Lung (tissue), 11 donors: ENCODE measurements at regions not wholly inside any gene's neighbourhood (a gene's known extent, or its start where the extent isn't known, plus 50 kb on each side); places are given as distances from the start of the nearest gene placed in this dataset.
A peak's percentile ranks its signal among the peaks of the same experiment; 100 is the strongest.

ENCODE experiments used
- ATAC-seq: fragments of 200-7000 bp; cut with Tn5 transposase; one replicate; pipeline ENCODE4 v1.9.1; 2020; ENCODE audit warnings: moderate number of reproducible peaks; ENCODE audit not compliant: insufficient read depth, low FRiP score
- DNase-seq, 3 donors: peaks; one replicate each; pipeline ENCODE4 v3.0.0-alpha.2; 2013 to 2017
- H3K27ac ChIP-seq, 2 donors: one replicate each; pipeline ENCODE4 v1.5.1; 2013; ENCODE audit warnings: mild to moderate bottlenecking in 2 of 2, moderate library complexity in 2 of 2, control low read depth in 1 of 2, inconsistent platforms in 1 of 2, low read depth in 1 of 2, low read length in 1 of 2
- H3K27me3 ChIP-seq, 3 donors: one replicate each; pipeline ENCODE4 v1.5.1; 2013; ENCODE audit warnings: low read length in 2 of 3; ENCODE audit not compliant: control insufficient read depth in 3 of 3, insufficient read depth in 3 of 3
- H3K36me3 ChIP-seq, 4 donors: one replicate each; pipeline ENCODE4 v1.5.1; 2013; ENCODE audit warnings: low read length in 4 of 4, mild to moderate bottlenecking in 1 of 4, moderate library complexity in 1 of 4; ENCODE audit not compliant: control insufficient read depth in 4 of 4, insufficient read depth in 4 of 4
- H3K4me1 ChIP-seq, 5 donors: one replicate each; pipeline ENCODE4 v1.5.1; 2013; ENCODE audit warnings: low read length in 5 of 5, mild to moderate bottlenecking in 2 of 5, moderate library complexity in 1 of 5; ENCODE audit not compliant: control insufficient read depth in 5 of 5, insufficient read depth in 5 of 5
- H3K4me3 ChIP-seq: one replicate; pipeline ENCODE4 v1.5.1; 2013; ENCODE audit warnings: mild to moderate bottlenecking, control low read depth, moderate library complexity
- H3K9ac ChIP-seq, 2 donors: one replicate each; pipeline ENCODE4 v1.5.1; 2013; ENCODE audit warnings: low read length in 2 of 2, control low read depth in 1 of 2; ENCODE audit not compliant: insufficient read depth in 1 of 2
- H3K9me3 ChIP-seq, 4 donors: one replicate each; pipeline ENCODE4 v1.5.1; 2013; ENCODE audit warnings: low read length in 3 of 4, mild to moderate bottlenecking in 1 of 4, moderate library complexity in 1 of 4; ENCODE audit not compliant: control insufficient read depth in 4 of 4, insufficient read depth in 3 of 4
- WGBS, 2 donors: extraction: QIAGEN DNeasy Blood & Tissue Kit; methylation state at CpG; one replicate each; pipeline ENCODE4 v1.1.7; 2013; 5-methylcytosine and 5-hydroxymethylcytosine counted together
- TF ChIP-seq, protein P1 (sequence below): IDR thresholded peaks from 2 replicates; pipeline ENCODE4 v1.5.1; 2012; ENCODE audit warnings: mild to moderate bottlenecking; ENCODE audit errors: control extremely low read depth, extremely low read depth
- donor health status: control.
- donor health status: control.
- donor health status: Bipolar disorder and iron deficiency.
- donor health status: healthy.
- donor health status: DM: yes; HTN: yes; CAD: no.

DNA sequence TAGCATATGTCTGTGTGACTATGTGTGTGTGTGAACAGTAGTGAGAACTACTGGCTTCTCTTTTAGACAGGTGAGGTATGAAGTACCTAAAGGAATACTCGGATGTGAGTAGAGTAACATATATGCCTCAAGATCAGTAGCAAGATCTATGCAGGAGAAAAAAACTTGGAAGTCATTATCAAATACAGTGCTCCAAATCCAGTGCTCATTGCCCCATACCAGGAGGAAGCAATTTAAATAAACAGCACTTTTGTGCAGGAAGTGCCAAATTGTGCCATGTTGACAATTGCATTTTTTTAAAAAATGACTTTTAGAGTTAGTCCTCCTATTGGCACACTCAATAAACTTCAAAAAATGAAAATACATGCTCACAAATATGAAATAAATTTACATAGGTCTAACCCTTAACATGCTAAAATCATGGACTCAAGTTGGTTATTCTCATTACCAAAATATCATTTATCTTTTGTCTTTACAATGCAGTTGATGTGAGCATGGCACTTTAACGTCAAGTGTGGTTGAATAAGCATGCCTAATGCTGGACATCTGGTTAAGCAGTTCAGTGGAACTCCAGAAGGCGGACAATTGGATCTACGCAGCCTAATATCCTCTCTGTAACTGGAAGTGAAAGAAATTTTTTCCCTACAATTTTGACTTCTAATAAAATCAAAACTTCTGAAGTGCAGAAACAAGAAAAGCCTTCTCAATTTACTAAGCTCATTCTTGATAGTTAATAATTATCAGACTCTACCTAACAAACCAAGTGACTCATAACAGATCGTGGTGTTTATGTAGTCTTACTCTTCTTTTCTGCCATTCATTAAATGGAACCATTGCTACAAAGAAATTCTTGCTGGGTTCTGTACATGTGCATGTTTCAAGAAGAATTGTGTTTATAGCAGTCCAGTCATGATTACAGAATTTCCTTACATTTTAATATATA lies 195.2 kb downstream of the MDFIC start:
- no peak overlapping the region for H3K4me3 ChIP-seq
- TF ChIP-seq, protein P1, sequence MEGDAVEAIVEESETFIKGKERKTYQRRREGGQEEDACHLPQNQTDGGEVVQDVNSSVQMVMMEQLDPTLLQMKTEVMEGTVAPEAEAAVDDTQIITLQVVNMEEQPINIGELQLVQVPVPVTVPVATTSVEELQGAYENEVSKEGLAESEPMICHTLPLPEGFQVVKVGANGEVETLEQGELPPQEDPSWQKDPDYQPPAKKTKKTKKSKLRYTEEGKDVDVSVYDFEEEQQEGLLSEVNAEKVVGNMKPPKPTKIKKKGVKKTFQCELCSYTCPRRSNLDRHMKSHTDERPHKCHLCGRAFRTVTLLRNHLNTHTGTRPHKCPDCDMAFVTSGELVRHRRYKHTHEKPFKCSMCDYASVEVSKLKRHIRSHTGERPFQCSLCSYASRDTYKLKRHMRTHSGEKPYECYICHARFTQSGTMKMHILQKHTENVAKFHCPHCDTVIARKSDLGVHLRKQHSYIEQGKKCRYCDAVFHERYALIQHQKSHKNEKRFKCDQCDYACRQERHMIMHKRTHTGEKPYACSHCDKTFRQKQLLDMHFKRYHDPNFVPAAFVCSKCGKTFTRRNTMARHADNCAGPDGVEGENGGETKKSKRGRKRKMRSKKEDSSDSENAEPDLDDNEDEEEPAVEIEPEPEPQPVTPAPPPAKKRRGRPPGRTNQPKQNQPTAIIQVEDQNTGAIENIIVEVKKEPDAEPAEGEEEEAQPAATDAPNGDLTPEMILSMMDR: no peak

DNA sequence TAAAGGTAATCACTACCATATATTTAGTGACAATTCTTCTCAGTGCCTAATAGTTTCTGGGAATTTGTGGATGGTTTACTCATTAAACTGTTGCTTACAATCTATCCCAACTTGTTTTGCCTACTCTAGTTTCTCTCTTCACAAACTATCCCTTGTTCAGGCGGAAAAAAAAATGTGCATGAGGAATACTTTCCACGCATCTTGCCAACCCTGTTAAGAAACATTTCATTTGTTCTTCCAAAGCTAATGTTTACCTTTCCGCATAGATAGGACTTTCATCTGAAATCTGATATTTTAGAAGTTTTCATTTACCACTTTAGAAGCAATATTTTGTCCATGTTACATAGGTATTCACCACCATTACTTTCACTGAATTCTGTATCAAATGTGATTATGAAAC lies 191.9 kb downstream of the MDFIC start:
- H3K27ac ChIP-seq: no peak overlapping the region
- no peaks in the 10 kb centered on the region for H3K9me3 ChIP-seq
- no peak overlapping the region for H3K4me3 ChIP-seq
- ATAC-seq: no peak
- TF ChIP-seq, protein P1: no peak
- H3K4me1 ChIP-seq: no peaks in the 10 kb centered on the region
- DNase-seq: no peak
- no peaks in the 10 kb centered on the region for H3K36me3 ChIP-seq
- no peaks in the 10 kb centered on the region for H3K27me3 ChIP-seq
- WGBS, 2 donors: 84 to 93% methylated on average over 3 of the region's 3 CpGs
- no peak overlapping the region for H3K9ac ChIP-seq

More for the DNA sequence above, 195.2 kb downstream of the MDFIC start:
- ATAC-seq (peak; percentile 34), DNase-seq (no peak)
- Histone ChIP-seq H3K27ac (no peak overlapping the region), H3K9me3 (no peaks in the 10 kb centered on the region), H3K9ac (no peak overlapping the region), H3K27me3 (no peaks in the 10 kb centered on the region), H3K4me1 (no peaks in the 10 kb centered on the region), H3K36me3 (no peaks in the 10 kb centered on the region)
- 84 to 92% methylated on average over 5 of the region's 5 CpGs for whole genome bisulfite sequencing, 2 donors

DNA sequence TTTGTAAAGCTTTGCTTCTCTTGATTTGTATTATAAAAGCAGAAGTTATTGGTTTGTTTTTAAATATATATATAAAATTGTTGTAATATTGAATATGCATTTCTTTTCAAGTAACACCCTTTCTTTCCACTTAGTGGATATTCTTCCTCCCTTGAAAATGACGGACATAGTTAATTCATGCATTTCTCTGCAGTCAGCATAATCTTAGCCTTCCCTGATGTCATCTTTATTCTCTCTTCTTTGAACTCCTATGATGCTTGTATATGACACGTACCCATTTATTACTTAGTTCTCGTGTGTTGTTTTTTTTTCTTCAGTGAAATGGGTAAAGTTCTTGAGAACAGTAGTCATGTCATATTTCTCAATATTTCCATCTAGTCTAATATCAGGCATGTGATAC lies 191.2 kb downstream of the MDFIC start:
- DNase-seq: no peak
- 97 to 99% methylated on average over 3 of the region's 3 CpGs for WGBS, 2 donors
- no peak overlapping the region for H3K9ac ChIP-seq
- no peak overlapping the region for H3K27ac ChIP-seq
- no peak overlapping the region for H3K4me3 ChIP-seq
- TF ChIP-seq, protein P1: no peak
- no peaks in the 10 kb centered on the region for H3K9me3 ChIP-seq
- no peaks in the 10 kb centered on the region for H3K4me1 ChIP-seq
- no peaks in the 10 kb centered on the region for H3K36me3 ChIP-seq
- no peaks in the 10 kb centered on the region for H3K27me3 ChIP-seq
- no peak for ATAC-seq

DNA sequence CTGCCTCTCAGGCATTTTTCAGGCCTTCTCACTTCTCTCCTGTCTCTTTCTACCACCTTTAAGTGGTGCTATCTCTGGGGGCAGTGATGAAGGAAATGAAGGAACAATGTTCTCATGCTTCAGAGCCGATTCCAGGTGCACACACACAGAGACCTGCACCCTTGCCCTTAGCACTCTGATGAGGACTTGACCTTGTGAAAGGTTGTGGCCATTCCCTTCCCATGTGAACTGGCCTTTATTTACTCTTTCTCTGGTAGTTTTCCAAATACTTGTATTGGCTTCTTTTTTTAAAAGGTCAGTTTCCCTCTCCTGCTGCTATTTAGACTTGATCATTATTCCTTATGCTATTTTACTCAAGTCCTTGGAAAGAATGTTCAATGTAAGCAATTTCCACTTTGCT lies 188.6 kb downstream of the MDFIC start:
- ATAC-seq: no peak
- no peaks in the 10 kb centered on the region for H3K9me3 ChIP-seq
- no peak overlapping the region for H3K27ac ChIP-seq
- no peaks in the 10 kb centered on the region for H3K27me3 ChIP-seq
- no peak overlapping the region for H3K4me3 ChIP-seq
- WGBS, 2 donors: 58 to 75% methylated on average over 1 of the region's 1 CpG
- TF ChIP-seq, protein P1: no peak
- no peak overlapping the region for H3K9ac ChIP-seq
- no peaks in the 10 kb centered on the region for H3K4me1 ChIP-seq
- DNase-seq: no peak
- H3K36me3 ChIP-seq: no peaks in the 10 kb centered on the region
